Peyer's patch (tissue), 4 donors: ENCODE measurements at regions not wholly inside any gene's neighbourhood (a gene's known extent, or its start where the extent isn't known, plus 50 kb on each side); places are given as distances from the start of the nearest gene placed in this dataset.

Experiments
- CTCF ChIP-seq, 6 experiments: fragments of 450-650 bp in 4 of 6; fragments of 200-600 bp in 2 of 6; sonication (generic) in 1 of 6; IDR thresholded peaks; one replicate each; pipeline ENCODE4 v1.5.1; 2017 to 2019; ENCODE audit warnings: antibody characterized with exemption in 6 of 6, mild to moderate bottlenecking in 3 of 6, moderate library complexity in 1 of 6
- POLR2A ChIP-seq, 2 donors: fragments of 450-650 bp; IDR thresholded peaks; one replicate each; pipeline ENCODE4 v1.5.1; 2017; ENCODE audit warnings: antibody characterized with exemption in 2 of 2, mild to moderate bottlenecking in 2 of 2, moderate library complexity in 2 of 2

- no peak for TF ChIP-seq CTCF (IDR thresholded peaks at IDR 0.05)
- TF ChIP-seq POLR2A (IDR thresholded peaks at IDR 0.05) = no peak
These were observed 176.1 kb upstream of the MITF start for GRCh38 chr3:69563151-69563550.
